ENCODE measurements at regions not wholly inside any gene's neighbourhood (a gene's known extent, or its start where the extent isn't known, plus 50 kb on each side); places are given as distances from the start of the nearest gene placed in this dataset.

DNA sequence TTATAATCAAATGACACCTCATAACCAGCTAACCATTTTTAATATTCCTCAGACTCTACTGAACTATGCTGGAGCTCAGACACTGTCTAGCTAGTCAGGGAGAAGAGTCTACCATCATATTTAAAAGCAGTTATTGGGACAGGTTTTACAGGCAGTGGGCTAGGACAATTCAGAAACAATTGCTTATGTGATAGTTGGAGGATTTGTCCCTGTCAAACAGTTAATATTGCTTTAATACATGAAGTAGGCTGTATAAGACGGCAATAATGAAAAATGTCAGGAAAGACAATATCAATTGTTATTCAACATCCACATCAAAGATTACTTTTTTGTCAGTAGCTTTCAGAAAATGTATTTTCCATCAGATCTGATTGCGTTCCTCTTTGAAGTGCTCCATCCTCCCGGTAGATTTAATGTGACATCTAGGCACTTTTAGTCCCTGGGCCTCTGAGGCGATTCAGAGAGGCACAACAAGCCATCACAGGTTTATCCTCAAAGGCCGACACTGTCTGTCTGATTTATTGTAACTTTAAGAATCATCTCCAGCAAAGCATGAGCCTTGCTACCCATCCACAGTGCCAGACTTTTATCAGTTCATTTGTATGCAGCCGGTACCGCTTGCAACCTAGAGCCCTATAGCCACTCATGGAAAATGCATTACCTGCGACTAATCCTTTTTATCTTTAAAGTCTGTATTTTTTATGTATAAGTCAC, 152.2 kb downstream of the PSAT1 start:
- 88% methylated on average over 5 of the region's 8 CpGs for WGBS (ENCODE audit: insufficient coverage, low lambda C conversion rate)

GRCh38 chr9:78453450-78453849, 156.5 kb downstream of the PSAT1 start:
- H3K9me3 ChIP-seq (ENCODE audit: control insufficient read depth, low read depth, low read length): no peaks in the 10 kb centered on the region
- H3K4me1 ChIP-seq (ENCODE audit: control insufficient read depth, insufficient read depth, low read length): no peaks in the 10 kb centered on the region
- H3K36me3 ChIP-seq (ENCODE audit: control insufficient read depth, insufficient read depth, low read length): no peaks in the 10 kb centered on the region
- DNase-seq: no peak
- no peak overlapping the region for H3K27ac ChIP-seq (ENCODE audit: low read length)
- H3K4me3 ChIP-seq (ENCODE audit: low read length): no peak overlapping the region
- no peaks in the 10 kb centered on the region for H3K27me3 ChIP-seq (ENCODE audit: control insufficient read depth, insufficient read depth, low read length)
- WGBS (ENCODE audit: insufficient coverage, low lambda C conversion rate): no CpG with 5 or more reads among the region's 7 CpGs

More for the DNA sequence above, 152.2 kb downstream of the PSAT1 start:
- no peak overlapping the region for H3K4me3 ChIP-seq (ENCODE audit: low read length)
- no peaks in the 10 kb centered on the region for H3K9me3 ChIP-seq (ENCODE audit: control insufficient read depth, low read depth, low read length)
- no peaks in the 10 kb centered on the region for H3K36me3 ChIP-seq (ENCODE audit: control insufficient read depth, insufficient read depth, low read length)
- no peaks in the 10 kb centered on the region for H3K27me3 ChIP-seq (ENCODE audit: control insufficient read depth, insufficient read depth, low read length)
- no peaks in the 10 kb centered on the region for H3K4me1 ChIP-seq (ENCODE audit: control insufficient read depth, insufficient read depth, low read length)
- no peak for DNase-seq
- H3K27ac ChIP-seq (ENCODE audit: low read length): no peak overlapping the region

DNA sequence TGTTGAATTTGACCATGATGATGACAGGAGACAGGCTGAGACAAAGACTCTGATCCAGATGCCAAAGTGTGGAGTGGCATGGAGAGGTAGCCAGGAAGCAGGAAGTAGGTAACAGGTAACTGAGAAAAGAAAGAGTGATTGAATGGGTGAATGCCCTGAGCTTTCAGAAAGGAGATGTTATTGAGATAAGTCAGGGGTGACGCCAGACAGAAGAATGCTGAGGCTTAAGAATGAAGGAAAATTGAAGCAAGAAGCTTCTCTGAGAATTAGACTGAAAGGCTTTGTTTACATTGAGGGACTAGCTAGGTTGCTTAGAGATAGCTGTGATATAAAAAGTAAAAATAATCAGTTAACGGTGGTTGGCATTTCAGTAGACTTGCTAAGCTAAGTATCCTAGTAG, 165.7 kb downstream of the PSAT1 start:
- H3K4me1 ChIP-seq (ENCODE audit: control insufficient read depth, insufficient read depth, low read length): no peaks in the 10 kb centered on the region
- no peaks in the 10 kb centered on the region for H3K9me3 ChIP-seq (ENCODE audit: control insufficient read depth, low read depth, low read length)
- H3K4me3 ChIP-seq (ENCODE audit: low read length): no peak overlapping the region
- 63% methylated on average over 1 of the region's 2 CpGs for WGBS (ENCODE audit: insufficient coverage, low lambda C conversion rate)
- no peak for DNase-seq
- H3K27me3 ChIP-seq (ENCODE audit: control insufficient read depth, insufficient read depth, low read length): no peaks in the 10 kb centered on the region
- H3K36me3 ChIP-seq (ENCODE audit: control insufficient read depth, insufficient read depth, low read length): no peaks in the 10 kb centered on the region
- no peak overlapping the region for H3K27ac ChIP-seq (ENCODE audit: low read length)

GRCh38 chr9:78463750-78464149, 166.8 kb downstream of the PSAT1 start:
- Histone ChIP-seq H3K4me1 (ENCODE audit: control insufficient read depth, insufficient read depth, low read length) (no peaks in the 10 kb centered on the region), H3K27me3 (ENCODE audit: control insufficient read depth, insufficient read depth, low read length) (no peaks in the 10 kb centered on the region), H3K9me3 (ENCODE audit: control insufficient read depth, low read depth, low read length) (no peaks in the 10 kb centered on the region), H3K36me3 (ENCODE audit: control insufficient read depth, insufficient read depth, low read length) (no peaks in the 10 kb centered on the region), H3K4me3 (ENCODE audit: low read length) (no peak overlapping the region), H3K27ac (ENCODE audit: low read length) (no peak overlapping the region)
- WGBS (ENCODE audit: insufficient coverage, low lambda C conversion rate): 71% methylated on average over 1 of the region's 3 CpGs
- no peak for DNase-seq

DNA sequence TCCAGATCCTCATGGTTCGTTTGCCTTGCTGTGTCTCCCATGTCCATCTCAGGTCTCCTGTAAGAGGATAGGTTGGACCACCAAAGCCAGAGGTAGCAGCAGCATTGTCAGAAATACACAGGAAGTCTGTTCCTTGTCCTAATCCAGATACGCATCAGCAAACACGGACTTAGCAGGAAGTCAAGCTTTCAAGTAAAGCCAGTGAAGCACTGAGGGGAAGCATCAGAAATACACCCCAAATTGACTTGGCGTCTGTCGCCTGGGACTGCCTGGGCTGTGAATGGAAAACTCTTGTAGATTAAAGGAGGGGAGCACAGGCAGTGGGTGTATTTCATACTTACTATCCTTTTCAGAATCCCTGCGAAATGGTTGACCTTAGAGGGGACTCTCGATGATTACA, 171.3 kb downstream of the PSAT1 start:
- H3K36me3 ChIP-seq (ENCODE audit: control insufficient read depth, insufficient read depth, low read length): no peaks in the 10 kb centered on the region
- no peak overlapping the region for H3K4me3 ChIP-seq (ENCODE audit: low read length)
- 70% methylated on average over 2 of the region's 7 CpGs for WGBS (ENCODE audit: insufficient coverage, low lambda C conversion rate)
- no peaks in the 10 kb centered on the region for H3K4me1 ChIP-seq (ENCODE audit: control insufficient read depth, insufficient read depth, low read length)
- no peaks in the 10 kb centered on the region for H3K27me3 ChIP-seq (ENCODE audit: control insufficient read depth, insufficient read depth, low read length)
- no peak overlapping the region for H3K27ac ChIP-seq (ENCODE audit: low read length)
- no peak for DNase-seq
- H3K9me3 ChIP-seq (ENCODE audit: control insufficient read depth, low read depth, low read length): no peaks in the 10 kb centered on the region

DNA sequence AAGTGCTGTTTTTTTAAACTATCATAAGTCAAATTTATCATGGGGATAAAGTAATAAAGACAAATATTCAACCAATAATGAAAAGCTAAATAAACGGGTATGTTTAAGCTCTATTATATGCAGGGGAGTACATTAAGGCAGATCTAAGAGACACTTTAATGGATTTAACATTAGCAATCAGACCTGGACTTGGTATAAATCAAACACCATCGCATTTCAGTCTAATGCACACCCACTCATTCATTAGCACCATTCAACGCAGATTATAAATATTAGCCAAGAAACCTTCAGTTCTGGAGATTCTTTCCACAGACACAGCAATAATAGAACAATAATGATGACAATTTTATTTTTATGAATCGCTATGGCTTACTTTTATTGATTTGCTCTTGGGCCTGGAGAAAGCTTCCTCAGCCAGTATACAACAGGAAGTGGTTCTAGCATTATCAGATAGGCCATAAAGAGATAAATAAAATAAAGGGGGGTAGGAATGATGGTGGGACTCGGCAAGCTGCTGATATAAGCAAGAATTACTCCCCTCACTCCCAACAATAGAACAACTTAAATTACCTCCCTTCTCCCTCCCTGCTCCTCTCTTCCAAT, 172.2 kb downstream of the PSAT1 start:
- Histone ChIP-seq H3K36me3 (ENCODE audit: control insufficient read depth, insufficient read depth, low read length) (no peaks in the 10 kb centered on the region), H3K9me3 (ENCODE audit: control insufficient read depth, low read depth, low read length) (no peaks in the 10 kb centered on the region), H3K27ac (ENCODE audit: low read length) (no peak overlapping the region), H3K4me1 (ENCODE audit: control insufficient read depth, insufficient read depth, low read length) (no peaks in the 10 kb centered on the region), H3K27me3 (ENCODE audit: control insufficient read depth, insufficient read depth, low read length) (no peaks in the 10 kb centered on the region), H3K4me3 (ENCODE audit: low read length) (no peak overlapping the region)
- WGBS (ENCODE audit: insufficient coverage, low lambda C conversion rate): 52% methylated on average over 3 of the region's 5 CpGs
- no peak for DNase-seq

DNA sequence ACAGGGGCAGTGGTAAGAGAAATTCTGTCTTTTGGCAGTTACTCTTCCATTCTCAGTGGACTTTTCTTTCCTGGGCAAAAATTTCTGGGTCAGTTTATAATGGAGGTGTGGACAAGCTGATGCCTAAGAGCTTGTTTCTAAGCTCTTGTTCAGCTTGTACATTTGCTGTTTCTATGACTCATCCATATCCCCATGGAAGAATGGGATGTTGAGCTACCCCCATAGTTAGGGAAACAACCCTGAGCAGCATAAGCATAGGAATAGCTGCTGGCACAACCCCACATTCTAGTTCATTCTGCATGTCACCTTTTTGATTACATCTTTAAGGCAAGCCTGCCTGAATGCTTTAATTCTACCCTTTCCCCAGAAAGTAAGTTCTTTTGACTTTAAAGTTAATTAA, 173.3 kb downstream of the PSAT1 start:
- Histone ChIP-seq H3K9me3 (ENCODE audit: control insufficient read depth, low read depth, low read length) (no peaks in the 10 kb centered on the region), H3K4me1 (ENCODE audit: control insufficient read depth, insufficient read depth, low read length) (no peaks in the 10 kb centered on the region), H3K27ac (ENCODE audit: low read length) (no peak overlapping the region), H3K27me3 (ENCODE audit: control insufficient read depth, insufficient read depth, low read length) (no peaks in the 10 kb centered on the region), H3K36me3 (ENCODE audit: control insufficient read depth, insufficient read depth, low read length) (no peaks in the 10 kb centered on the region), H3K4me3 (ENCODE audit: low read length) (no peak overlapping the region)
- DNase-seq: no peak

DNA sequence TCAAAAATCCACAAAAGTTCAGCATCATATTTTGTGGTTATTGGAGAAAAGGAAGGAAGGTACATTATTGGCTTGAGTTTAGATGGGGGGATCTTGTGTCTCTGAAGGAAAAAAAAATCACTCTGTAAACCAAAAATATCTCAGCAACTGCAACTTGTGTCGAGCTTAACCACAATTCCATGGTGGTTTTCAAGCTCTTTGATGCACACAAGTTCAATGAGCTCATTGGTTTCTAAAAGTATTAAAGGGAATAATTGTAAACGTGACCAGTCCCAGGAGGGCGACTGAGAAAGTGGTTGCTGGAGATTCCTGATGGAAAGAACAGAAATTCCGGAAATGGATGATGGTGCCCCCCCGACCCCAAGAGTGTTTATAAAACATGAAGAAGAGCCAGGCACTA, 173.8 kb downstream of the PSAT1 start:
- H3K4me1 ChIP-seq (ENCODE audit: control insufficient read depth, insufficient read depth, low read length): no peaks in the 10 kb centered on the region
- H3K9me3 ChIP-seq (ENCODE audit: control insufficient read depth, low read depth, low read length): no peaks in the 10 kb centered on the region
- no peak overlapping the region for H3K27ac ChIP-seq (ENCODE audit: low read length)
- H3K4me3 ChIP-seq (ENCODE audit: low read length): no peak overlapping the region
- WGBS (ENCODE audit: insufficient coverage, low lambda C conversion rate): 92% methylated on average over 3 of the region's 5 CpGs
- no peaks in the 10 kb centered on the region for H3K27me3 ChIP-seq (ENCODE audit: control insufficient read depth, insufficient read depth, low read length)
- no peaks in the 10 kb centered on the region for H3K36me3 ChIP-seq (ENCODE audit: control insufficient read depth, insufficient read depth, low read length)
- no peak for DNase-seq

DNA sequence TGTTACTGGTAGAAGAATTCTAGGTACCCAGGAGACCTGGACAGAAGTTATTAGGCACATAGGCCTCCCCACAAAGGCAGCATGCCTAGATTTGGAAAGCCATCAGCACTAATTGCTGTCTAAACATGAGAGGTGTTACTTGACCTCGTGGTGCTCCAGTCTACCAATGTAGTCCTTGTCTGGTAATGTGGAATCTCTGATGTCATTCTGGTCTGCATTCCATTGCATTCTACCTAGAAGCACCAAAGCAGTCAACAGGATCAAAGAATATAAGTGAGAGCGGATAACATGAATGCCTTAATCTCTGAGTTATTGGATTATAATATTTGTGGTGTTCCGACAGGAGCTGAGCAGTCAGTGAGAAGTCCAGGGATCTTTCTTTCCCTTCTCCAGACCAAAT, 175.2 kb downstream of the PSAT1 start:
- Histone ChIP-seq H3K27me3 (ENCODE audit: control insufficient read depth, insufficient read depth, low read length) (no peaks in the 10 kb centered on the region), H3K4me1 (ENCODE audit: control insufficient read depth, insufficient read depth, low read length) (no peaks in the 10 kb centered on the region), H3K27ac (ENCODE audit: low read length) (no peak overlapping the region), H3K9me3 (ENCODE audit: control insufficient read depth, low read depth, low read length) (no peaks in the 10 kb centered on the region), H3K4me3 (ENCODE audit: low read length) (no peak overlapping the region), H3K36me3 (ENCODE audit: control insufficient read depth, insufficient read depth, low read length) (no peaks in the 10 kb centered on the region)
- DNase-seq: no peak
- WGBS (ENCODE audit: insufficient coverage, low lambda C conversion rate): no CpG with 5 or more reads among the region's 3 CpGs

- H3K4me1 ChIP-seq (ENCODE audit: control insufficient read depth, insufficient read depth, low read length): no peaks in the 10 kb centered on the region
- H3K36me3 ChIP-seq (ENCODE audit: control insufficient read depth, insufficient read depth, low read length): no peaks in the 10 kb centered on the region
- no peaks in the 10 kb centered on the region for H3K27me3 ChIP-seq (ENCODE audit: control insufficient read depth, insufficient read depth, low read length)
- no peaks in the 10 kb centered on the region for H3K9me3 ChIP-seq (ENCODE audit: control insufficient read depth, low read depth, low read length)
- H3K4me3 ChIP-seq (ENCODE audit: low read length): no peak overlapping the region
- no peak for DNase-seq
- H3K27ac ChIP-seq (ENCODE audit: low read length): no peak overlapping the region
Measured at GRCh38 chr9:78479441-78479840, 182.5 kb downstream of the PSAT1 start.

DNA sequence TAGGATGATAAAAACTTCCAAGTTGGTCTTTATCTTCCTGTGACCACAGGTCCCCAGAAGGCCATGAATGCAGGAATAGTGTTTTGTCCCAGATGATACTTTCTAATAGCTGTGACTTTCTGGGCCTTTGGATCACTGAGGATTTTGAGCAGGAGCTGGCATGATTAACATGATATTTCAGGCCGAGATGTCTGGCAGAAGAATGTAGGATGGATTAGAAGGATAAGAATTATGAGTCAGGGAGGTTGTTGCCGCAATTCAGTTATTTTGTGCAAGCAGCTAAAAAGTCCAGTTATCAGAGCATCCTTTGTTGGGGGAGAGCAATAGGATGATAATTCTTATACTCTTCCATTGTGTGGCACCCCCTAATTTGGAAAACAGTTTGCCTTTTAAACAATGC, 189.7 kb downstream of the PSAT1 start:
- no peaks in the 10 kb centered on the region for H3K36me3 ChIP-seq (ENCODE audit: control insufficient read depth, insufficient read depth, low read length)
- no peaks in the 10 kb centered on the region for H3K9me3 ChIP-seq (ENCODE audit: control insufficient read depth, low read depth, low read length)
- H3K4me3 ChIP-seq (ENCODE audit: low read length): no peak overlapping the region
- WGBS (ENCODE audit: insufficient coverage, low lambda C conversion rate): 71% methylated on average over 1 of the region's 2 CpGs
- DNase-seq: no peak
- no peak overlapping the region for H3K27ac ChIP-seq (ENCODE audit: low read length)
- no peaks in the 10 kb centered on the region for H3K4me1 ChIP-seq (ENCODE audit: control insufficient read depth, insufficient read depth, low read length)
- no peaks in the 10 kb centered on the region for H3K27me3 ChIP-seq (ENCODE audit: control insufficient read depth, insufficient read depth, low read length)

Measured in large intestine (tissue), 3 donors.